H1 (cell line): ENCODE measurements at regions not wholly inside any gene's neighbourhood (a gene's known extent, or its start where the extent isn't known, plus 50 kb on each side); places are given as distances from the start of the nearest gene placed in this dataset.

Experiments
- CTCF ChIA-PET: fragments of 300-600 bp; sonication (Branson Sonifier 250); formaldehyde crosslinking; loops from one replicate; lab custom pipeline; 2021; ENCODE audit not compliant: partially characterized antibody; lab: Charles Lee
- POLR2A ChIA-PET: fragments of 300-600 bp; sonication (Branson Sonifier 250); formaldehyde crosslinking; loops from one replicate; lab custom pipeline; 2021; ENCODE audit warnings: inconsistent platforms; ENCODE audit not compliant: partially characterized antibody; lab: Charles Lee
- DNase-seq, 2 experiments: peaks; one replicate each; pipeline versions ENCODE4 v3.0.0 to v3.0.0-alpha.2; 2010 to 2022; ENCODE audit warnings: low spot score in 2 of 2, low read depth in 1 of 2, mixed read lengths in 1 of 2
- FAIRE-seq: peaks from 2 replicates; lab custom pipeline; 2011; peaks lifted over from hg19 to GRCh38; lab: Jason Lieb, UNC
- H2AFZ ChIP-seq: 2 replicates; pipeline ENCODE4 v1.8.1; 2012; ENCODE audit warnings: low read length, inconsistent platforms
- H2AK5ac ChIP-seq: 2 replicates; pipeline ENCODE4 v1.6.1; 2013; ENCODE audit warnings: low read depth, low read length
- H2BK120ac ChIP-seq: replicated peaks from 2 replicates; pipeline ENCODE3; 2013; ENCODE audit warnings: low read depth, low read length, inconsistent platforms
- H2BK12ac ChIP-seq: 2 replicates; pipeline ENCODE4 v1.6.1; 2013; ENCODE audit warnings: low read depth, low read length
- H2BK15ac ChIP-seq: 2 replicates; pipeline ENCODE4 v1.6.1; 2013; ENCODE audit warnings: low read length
- H2BK20ac ChIP-seq: 2 replicates; pipeline ENCODE4 v1.6.1; 2013; ENCODE audit warnings: low read length
- H2BK5ac ChIP-seq: 2 replicates; pipeline ENCODE4 v1.6.1; 2013; ENCODE audit warnings: low read depth, low read length
- H3K14ac ChIP-seq: 2 replicates; pipeline ENCODE4 v1.6.1; 2013; ENCODE audit warnings: inconsistent platforms; ENCODE audit not compliant: insufficient read length
- H3K18ac ChIP-seq: 2 replicates; pipeline ENCODE4 v1.6.1; 2013; ENCODE audit warnings: low read length; ENCODE audit errors: extremely low read depth
- H3K23ac ChIP-seq: 2 replicates; pipeline ENCODE4 v1.6.1; 2013; ENCODE audit warnings: inconsistent platforms; ENCODE audit not compliant: insufficient read length
- H3K23me2 ChIP-seq: 2 replicates; pipeline ENCODE4 v1.6.1; 2013; ENCODE audit warnings: low read depth, low read length
- H3K27ac ChIP-seq: 2 replicates; pipeline ENCODE4 v1.6.1; 2011; ENCODE audit warnings: low read depth, low read length, inconsistent platforms
- H3K27me3 ChIP-seq, 4 experiments: replicated peaks in 1 of 4; 1 replicate in 1 of 4; 2 replicates in 3 of 4; pipeline versions ENCODE4 v1.6.1 to v1.8.1; 2011 to 2013; ENCODE audit warnings: low read length in 3 of 4, mild to moderate bottlenecking in 3 of 4, inconsistent platforms in 2 of 4, mixed read lengths in 2 of 4, moderate library complexity in 1 of 4; ENCODE audit not compliant: control insufficient read depth in 3 of 4, insufficient read depth in 3 of 4; ENCODE audit errors: extremely low read depth in 1 of 4
- H3K36me3 ChIP-seq, 4 experiments: 2 replicates each; pipeline versions ENCODE4 v1.6.1 to v1.8.1; 2011 to 2013; ENCODE audit warnings: mild to moderate bottlenecking in 4 of 4, low read length in 3 of 4, moderate library complexity in 2 of 4, control low read depth in 1 of 4, inconsistent platforms in 1 of 4; ENCODE audit not compliant: insufficient read depth in 4 of 4, control insufficient read depth in 2 of 4
- H3K4ac ChIP-seq: replicated peaks from 2 replicates; pipeline ENCODE3; 2013; ENCODE audit warnings: low read length, low read depth, mixed read lengths, inconsistent platforms; ENCODE audit not compliant: insufficient read length
- H3K4me1 ChIP-seq, 4 experiments: replicated peaks in 1 of 4; 1 replicate in 1 of 4; 2 replicates in 3 of 4; pipeline versions ENCODE4 v1.6.1 to v1.8.1; 2011 to 2013; ENCODE audit warnings: low read length in 3 of 4, inconsistent platforms in 2 of 4, mixed read lengths in 1 of 4; ENCODE audit not compliant: insufficient read depth in 4 of 4, control insufficient read depth in 3 of 4
- H3K4me2 ChIP-seq, 2 experiments: 2 replicates each; pipeline versions ENCODE4 v1.6.1 to v1.8.1; 2011 to 2013; ENCODE audit warnings: low read depth in 2 of 2, low read length in 2 of 2, control low read depth in 1 of 2, inconsistent platforms in 1 of 2, mild to moderate bottlenecking in 1 of 2; ENCODE audit not compliant: insufficient read depth in 1 of 2
- H3K4me3 ChIP-seq, 4 experiments: fragments of 200-600, 300-600 bp in 1 of 4; sonication (generic), shearing (Covaris generic), sonication (Bioruptor Twin) in 1 of 4; 2 replicates each; pipeline versions ENCODE4 v1.5.1 to v1.8.1; 2011 to 2016; ENCODE audit warnings: low read length in 4 of 4, low read depth in 3 of 4, control low read depth in 2 of 4, inconsistent platforms in 2 of 4, mild to moderate bottlenecking in 2 of 4, mixed read lengths in 1 of 4, moderate library complexity in 1 of 4; ENCODE audit not compliant: insufficient read depth in 2 of 4; ENCODE audit errors: extremely low read depth in 1 of 4
- H3K56ac ChIP-seq: replicated peaks from 2 replicates; pipeline ENCODE3; 2013; ENCODE audit warnings: low read depth, mild to moderate bottlenecking, mixed read lengths, low read length, inconsistent platforms; ENCODE audit not compliant: insufficient read length
- H3K79me1 ChIP-seq: 2 replicates; pipeline ENCODE4 v1.6.1; 2013; ENCODE audit warnings: low read depth, low read length, control low read depth
- H3K79me2 ChIP-seq, 2 experiments: 2 replicates each; pipeline versions ENCODE4 v1.6.1 to v1.8.1; 2012 to 2013; ENCODE audit warnings: low read length in 2 of 2, mild to moderate bottlenecking in 2 of 2, inconsistent platforms in 1 of 2; ENCODE audit not compliant: insufficient read depth in 2 of 2, control insufficient read depth in 1 of 2
- H3K9ac ChIP-seq, 4 experiments: replicated peaks in 1 of 4; 1 replicate in 1 of 4; 2 replicates in 3 of 4; pipeline versions ENCODE4 v1.6.1 to v1.8.1; 2011 to 2013; ENCODE audit warnings: low read depth in 3 of 4, low read length in 3 of 4, control low read depth in 2 of 4, mild to moderate bottlenecking in 2 of 4, moderate library complexity in 2 of 4, inconsistent platforms in 1 of 4; ENCODE audit errors: extremely low read depth in 1 of 4
- H3K9me3 ChIP-seq, 2 experiments: 2 replicates each; pipeline versions ENCODE4 v1.6.1 to v1.8.1; 2012 to 2013; ENCODE audit warnings: mild to moderate bottlenecking in 2 of 2, moderate library complexity in 2 of 2, control low read depth in 1 of 2, inconsistent platforms in 1 of 2, low read depth in 1 of 2, low read length in 1 of 2, mixed read lengths in 1 of 2; ENCODE audit not compliant: insufficient read depth in 2 of 2
- H4K20me1 ChIP-seq, 2 experiments: replicated peaks in 1 of 2; 2 replicates each; pipeline versions ENCODE3 to v1.8.1; 2011 to 2013; ENCODE audit warnings: inconsistent platforms in 2 of 2, low read length in 2 of 2, mild to moderate bottlenecking in 1 of 2; ENCODE audit not compliant: insufficient read depth in 2 of 2, control insufficient read depth in 1 of 2
- H4K5ac ChIP-seq: 2 replicates; pipeline ENCODE4 v1.6.1; 2013; ENCODE audit warnings: low read length, low read depth, mixed read lengths, inconsistent platforms; ENCODE audit not compliant: insufficient read length
- H4K8ac ChIP-seq: 2 replicates; pipeline ENCODE4 v1.8.0; 2013; ENCODE audit warnings: mild to moderate bottlenecking, moderate library complexity, low read length, inconsistent platforms; ENCODE audit not compliant: insufficient read depth; ENCODE audit errors: extremely low read depth
- H4K91ac ChIP-seq: replicated peaks from 2 replicates; pipeline ENCODE3; 2013; ENCODE audit warnings: low read length, mixed read lengths, inconsistent platforms; ENCODE audit not compliant: insufficient read length
- BACH1 ChIP-seq: IDR thresholded peaks from 2 replicates; pipeline ENCODE4 v1.6.1; 2012; ENCODE audit warnings: low read length, improper control_type of control experiment
- CHD2 ChIP-seq: IDR thresholded peaks from 2 replicates; pipeline ENCODE4 v1.6.1; 2012; ENCODE audit warnings: low read length, improper control_type of control experiment
- CTBP2 ChIP-seq: IDR thresholded peaks from 2 replicates; pipeline ENCODE4 v1.7.0; 2011; ENCODE audit warnings: borderline replicate concordance, mild to moderate bottlenecking, moderate library complexity, mixed read lengths, low read length; ENCODE audit not compliant: insufficient read depth, insufficient read length
- GABPA ChIP-seq: IDR thresholded peaks from 2 replicates; pipeline ENCODE4 v1.6.1; 2011; ENCODE audit warnings: mild to moderate bottlenecking, low read length, moderate library complexity, borderline replicate concordance; ENCODE audit not compliant: insufficient read depth
- KDM1A ChIP-seq: fragments of 200-600, 300-600 bp; sonication (generic); IDR thresholded peaks from 2 replicates; pipeline ENCODE4 v1.7.1; 2016; ENCODE audit warnings: mild to moderate bottlenecking, low read length, borderline replicate concordance
- MAFK ChIP-seq: IDR thresholded peaks from 2 replicates; pipeline ENCODE4 v1.6.1; 2012; ENCODE audit warnings: low read depth, mild to moderate bottlenecking, improper control_type of control experiment, low read length
- NANOG ChIP-seq: IDR thresholded peaks from 2 replicates; pipeline ENCODE4 v1.6.1; 2011; ENCODE audit warnings: low read length, low read depth, mild to moderate bottlenecking, inconsistent platforms; ENCODE audit not compliant: insufficient read depth, poor library complexity, severe bottlenecking
- NRF1 ChIP-seq: IDR thresholded peaks from 2 replicates; pipeline ENCODE4 v1.6.1; 2011; ENCODE audit warnings: mild to moderate bottlenecking, low read depth, low read length, improper control_type of control experiment
- SAP30 ChIP-seq: fragments of 300-600 bp; sonication (generic); IDR thresholded peaks from 2 replicates; pipeline ENCODE4 v1.7.1; 2012; ENCODE audit warnings: low read length, moderate library complexity, mild to moderate bottlenecking, inconsistent platforms; ENCODE audit not compliant: insufficient read depth, insufficient replicate concordance
- SP1 ChIP-seq: IDR thresholded peaks from 2 replicates; pipeline ENCODE4 v1.6.1; 2011; ENCODE audit warnings: low read depth, low read length
- TAF1 ChIP-seq: IDR thresholded peaks from 2 replicates; pipeline ENCODE4 v1.6.1; 2011; ENCODE audit warnings: mild to moderate bottlenecking, low read depth, low read length
- WGBS, 2 experiments: shearing (Covaris generic) in 1 of 2; methylation state at CpG; one replicate each; pipeline versions ENCODE4 v1.1.6 to v1.1.7; 2013 to 2015; ENCODE audit warnings: low lambda C conversion rate in 2 of 2, mixed read lengths in 2 of 2, inconsistent platforms in 1 of 2, low coverage in 1 of 2, missing lambda C conversion rate in 1 of 2; ENCODE audit not compliant: insufficient replicate concordance in 2 of 2, insufficient coverage in 1 of 2, insufficient read length in 1 of 2; ENCODE audit errors: extremely low coverage in 1 of 2, missing lambda C conversion rate in 1 of 2; 5-methylcytosine and 5-hydroxymethylcytosine counted together
- TF ChIP-seq, protein P1 (sequence below), 3 experiments: IDR thresholded peaks; 1 replicate in 2 of 3; 2 replicates in 1 of 3; pipeline versions ENCODE4 v1.5.1 to v1.6.1; 2011; ENCODE audit warnings: low read length in 3 of 3, mild to moderate bottlenecking in 3 of 3, inconsistent platforms in 2 of 3, low read depth in 1 of 3, moderate library complexity in 1 of 3; ENCODE audit not compliant: insufficient read depth in 1 of 3; ENCODE audit errors: control extremely low read depth in 1 of 3

DNA sequence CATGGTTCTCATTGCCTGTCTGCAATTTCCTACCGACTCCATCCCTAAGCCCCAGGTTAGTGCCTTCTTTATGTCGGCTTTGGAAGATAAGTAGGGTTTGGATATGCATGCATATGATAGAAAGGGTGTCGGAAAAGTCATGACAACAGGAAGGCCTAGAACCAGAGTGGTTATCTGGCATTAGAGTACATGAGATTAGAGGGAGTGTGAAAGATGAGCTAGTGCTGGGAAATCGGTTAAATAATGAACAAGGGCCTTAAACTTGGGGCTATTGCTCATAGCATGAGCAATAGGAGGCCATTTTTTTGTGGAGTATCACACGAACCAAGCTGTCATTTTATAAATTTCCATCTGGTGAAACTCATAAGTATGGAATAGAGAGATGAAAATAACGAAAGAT lies 54.0 kb upstream of the LPP start:
- CTCF ChIA-PET, result interaction anchor here (0.9 to 1.6 kb wide), 2 partner anchors 352 to 649 kb away, joined by 4 read pairs; no protein-coding TSS in a partner anchor
- H3K36me3 ChIP-seq, result no peaks in the 10 kb centered on the region
- H3K4me1 ChIP-seq, result no peaks in the 10 kb centered on the region
- H2BK15ac ChIP-seq, result no peak overlapping the region
- POLR2A ChIA-PET, result no interaction called here
- no peak overlapping the region for H2AK5ac ChIP-seq
- no peak overlapping the region for H3K4ac ChIP-seq
- no peak overlapping the region for H3K4me3 ChIP-seq
- H3K18ac ChIP-seq, result no peak overlapping the region
- no peak overlapping the region for H2BK120ac ChIP-seq
- no peaks in the 10 kb centered on the region for H3K79me2 ChIP-seq
- no peak overlapping the region for H4K8ac ChIP-seq
- H2BK5ac ChIP-seq, result no peak overlapping the region
- WGBS, 2 experiments, result 87% methylated on average over 6 of the region's 6 CpGs; no CpG with 5 or more reads in 1 of the 2 experiments
- no peak overlapping the region for H3K9ac ChIP-seq
- no peak for TF ChIP-seq NANOG
- no peak for TF ChIP-seq TAF1
- no peak for TF ChIP-seq MAFK
- no peak for TF ChIP-seq GABPA
- TF ChIP-seq CTBP2, result no peak
- TF ChIP-seq CHD2, result no peak
- TF ChIP-seq, protein P1, sequence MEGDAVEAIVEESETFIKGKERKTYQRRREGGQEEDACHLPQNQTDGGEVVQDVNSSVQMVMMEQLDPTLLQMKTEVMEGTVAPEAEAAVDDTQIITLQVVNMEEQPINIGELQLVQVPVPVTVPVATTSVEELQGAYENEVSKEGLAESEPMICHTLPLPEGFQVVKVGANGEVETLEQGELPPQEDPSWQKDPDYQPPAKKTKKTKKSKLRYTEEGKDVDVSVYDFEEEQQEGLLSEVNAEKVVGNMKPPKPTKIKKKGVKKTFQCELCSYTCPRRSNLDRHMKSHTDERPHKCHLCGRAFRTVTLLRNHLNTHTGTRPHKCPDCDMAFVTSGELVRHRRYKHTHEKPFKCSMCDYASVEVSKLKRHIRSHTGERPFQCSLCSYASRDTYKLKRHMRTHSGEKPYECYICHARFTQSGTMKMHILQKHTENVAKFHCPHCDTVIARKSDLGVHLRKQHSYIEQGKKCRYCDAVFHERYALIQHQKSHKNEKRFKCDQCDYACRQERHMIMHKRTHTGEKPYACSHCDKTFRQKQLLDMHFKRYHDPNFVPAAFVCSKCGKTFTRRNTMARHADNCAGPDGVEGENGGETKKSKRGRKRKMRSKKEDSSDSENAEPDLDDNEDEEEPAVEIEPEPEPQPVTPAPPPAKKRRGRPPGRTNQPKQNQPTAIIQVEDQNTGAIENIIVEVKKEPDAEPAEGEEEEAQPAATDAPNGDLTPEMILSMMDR (IDR thresholded peaks at IDR 0.05; ENCODE audit: control extremely low read depth in 1 of 3, insufficient read depth in 1 of 3, low read depth in 1 of 3, low read length in 3 of 3), result no peak
- TF ChIP-seq KDM1A, result no peak
- TF ChIP-seq BACH1, result no peak
- no peak for TF ChIP-seq NRF1
- no peak for TF ChIP-seq SP1
- TF ChIP-seq SAP30, result no peak
- FAIRE-seq (no peak), DNase-seq (no peak)
- no peaks in the 10 kb centered on the region for H3K23me2 ChIP-seq
- H4K20me1 ChIP-seq, result no peaks in the 10 kb centered on the region
- H3K14ac ChIP-seq, result no peak overlapping the region
- no peak overlapping the region for H2BK20ac ChIP-seq
- H3K56ac ChIP-seq, result no peak overlapping the region
- H3K79me1 ChIP-seq, result no peaks in the 10 kb centered on the region
- H2BK12ac ChIP-seq, result no peak overlapping the region
- no peaks in the 10 kb centered on the region for H3K9me3 ChIP-seq
- H4K91ac ChIP-seq, result no peak overlapping the region
- no peak overlapping the region for H3K4me2 ChIP-seq
- H3K27me3 ChIP-seq, result no peaks in the 10 kb centered on the region
- H2AFZ ChIP-seq, result no peak overlapping the region
- H3K27ac ChIP-seq, result no peak overlapping the region
- no peak overlapping the region for H4K5ac ChIP-seq
- H3K23ac ChIP-seq, result no peak overlapping the region
